Upper lobe of right lung (tissue), 1 donor: ENCODE measurements at regions not wholly inside any gene's neighbourhood (a gene's known extent, or its start where the extent isn't known, plus 50 kb on each side); places are given as distances from the start of the nearest gene placed in this dataset.

Experiments
- ATAC-seq: fragments of 200-7000 bp; cut with Tn5 transposase; one replicate; pipeline ENCODE4 v1.9.1; 2020; ENCODE audit warnings: mild to moderate bottlenecking, moderate library complexity
- DNase-seq: peaks from one replicate; pipeline ENCODE4 v3.0.0-alpha.2; 2020
- H3K27ac ChIP-seq: fragments of 200-600 bp; one replicate; pipeline ENCODE4 v1.8.0; 2022
- H3K27me3 ChIP-seq: fragments of 200-600 bp; one replicate; pipeline ENCODE4 v1.8.0; 2022; ENCODE audit warnings: mild to moderate bottlenecking
- H3K36me3 ChIP-seq: fragments of 200-600 bp; one replicate; pipeline ENCODE4 v1.8.0; 2022
- H3K4me1 ChIP-seq: fragments of 200-600 bp; one replicate; pipeline ENCODE4 v1.8.0; 2022
- H3K4me3 ChIP-seq: fragments of 200-600 bp; one replicate; pipeline ENCODE4 v1.8.0; 2022; ENCODE audit warnings: mild to moderate bottlenecking
- H3K9me3 ChIP-seq: fragments of 200-600 bp; one replicate; pipeline ENCODE4 v1.8.0; 2022
- CTCF ChIP-seq: fragments of 200-600 bp; IDR thresholded peaks from one replicate; pipeline ENCODE4 v1.8.0; 2022; ENCODE audit warnings: antibody characterized with exemption
- intact Hi-C: fragments of 100-400 bp; cut with DNase I; formaldehyde crosslinking; loops from one replicate; pipeline ENCODE4 v1.11.0; 2022
- donor health status: DM: no; HTN: yes; CAD: no; lungs with severe emphysema.

GRCh38 chr4:104726002-104726401 lies 231.3 kb upstream of the CXXC4 start:
- Histone ChIP-seq H3K36me3 (no peaks in the 10 kb centered on the region), H3K4me3 (no peak overlapping the region), H3K4me1 (no peaks in the 10 kb centered on the region), H3K27ac (no peak overlapping the region), H3K27me3 (no peaks in the 10 kb centered on the region), H3K9me3 (no peaks in the 10 kb centered on the region)
- ATAC-seq (no peak), DNase-seq (no peak)
- intact Hi-C loops: no loop called here
- TF ChIP-seq CTCF: no peak

GRCh38 chr4:104727643-104728042 lies 232.9 kb upstream of the CXXC4 start:
- DNase-seq (no peak), ATAC-seq (no peak)
- Histone ChIP-seq H3K4me3 (no peak overlapping the region), H3K27ac (no peak overlapping the region), H3K4me1 (no peaks in the 10 kb centered on the region), H3K36me3 (no peaks in the 10 kb centered on the region), H3K27me3 (no peaks in the 10 kb centered on the region), H3K9me3 (no peaks in the 10 kb centered on the region)
- TF ChIP-seq CTCF: no peak
- intact Hi-C loops: no loop called here

GRCh38 chr4:104728380-104729122 lies 233.9 kb upstream of the CXXC4 start:
- no peak for ATAC-seq
- intact Hi-C loops: no loop called here
- no peaks in the 10 kb centered on the region for H3K9me3 ChIP-seq
- H3K4me3 ChIP-seq: no peak overlapping the region
- TF ChIP-seq CTCF: no peak
- no peak overlapping the region for H3K27ac ChIP-seq
- no peaks in the 10 kb centered on the region for H3K4me1 ChIP-seq
- no peak for DNase-seq
- H3K36me3 ChIP-seq: no peaks in the 10 kb centered on the region
- H3K27me3 ChIP-seq: no peaks in the 10 kb centered on the region

- no peaks in the 10 kb centered on the region for H3K36me3 ChIP-seq
- no peak overlapping the region for H3K27ac ChIP-seq
- H3K4me3 ChIP-seq: no peak overlapping the region
- intact Hi-C loops: no loop called here
- no peak for TF ChIP-seq CTCF
- no peaks in the 10 kb centered on the region for H3K27me3 ChIP-seq
- DNase-seq (no peak), ATAC-seq (no peak)
- no peaks in the 10 kb centered on the region for H3K9me3 ChIP-seq
- H3K4me1 ChIP-seq: no peaks in the 10 kb centered on the region
Observed at GRCh38 chr4:104732766-104733165, 238.1 kb upstream of the CXXC4 start.

- ATAC-seq (no peak), DNase-seq (no peak)
- Histone ChIP-seq H3K4me1 (no peaks in the 10 kb centered on the region), H3K9me3 (no peaks in the 10 kb centered on the region), H3K27me3 (no peaks in the 10 kb centered on the region), H3K4me3 (no peak overlapping the region), H3K27ac (no peak overlapping the region), H3K36me3 (no peaks in the 10 kb centered on the region)
- intact Hi-C loops: no loop called here
- TF ChIP-seq CTCF: no peak
Observed at GRCh38 chr4:104735174-104735573, 240.5 kb upstream of the CXXC4 start.

GRCh38 chr4:104740161-104740560 lies 245.5 kb upstream of the CXXC4 start:
- DNase-seq: no peak
- Histone ChIP-seq H3K9me3 (no peaks in the 10 kb centered on the region), H3K4me3 (no peak overlapping the region), H3K27me3 (no peaks in the 10 kb centered on the region), H3K4me1 (no peaks in the 10 kb centered on the region), H3K27ac (no peak overlapping the region), H3K36me3 (no peaks in the 10 kb centered on the region)
- intact Hi-C loops: no loop called here
- no peak for ATAC-seq
- no peak for TF ChIP-seq CTCF
